Ishikawa (cell line): ENCODE measurements at regions not wholly inside any gene's neighbourhood (a gene's known extent, or its start where the extent isn't known, plus 50 kb on each side); places are given as distances from the start of the nearest gene placed in this dataset.

ENCODE experiments used
- CEBPB ChIP-seq: IDR thresholded peaks from 2 replicates; pipeline ENCODE4 v1.6.1; 2012
- CREB1 ChIP-seq: IDR thresholded peaks from 2 replicates; pipeline ENCODE4 v1.6.1; 2012; ENCODE audit warnings: low read depth
- EGR1 ChIP-seq: IDR thresholded peaks from 2 replicates; pipeline ENCODE4 v1.6.1; 2012
- EP300 ChIP-seq: IDR thresholded peaks from 2 replicates; pipeline ENCODE4 v1.6.1; 2012; ENCODE audit warnings: borderline replicate concordance
- FOXM1 ChIP-seq: IDR thresholded peaks from 2 replicates; pipeline ENCODE4 v1.6.1; 2012; ENCODE audit warnings: low read depth, borderline replicate concordance
- MAX ChIP-seq: IDR thresholded peaks from 2 replicates; pipeline ENCODE4 v1.6.1; 2012
- NFIC ChIP-seq: IDR thresholded peaks from 2 replicates; pipeline ENCODE4 v1.6.1; 2012
- RAD21 ChIP-seq: IDR thresholded peaks from 2 replicates; pipeline ENCODE4 v1.6.1; 2012; ENCODE audit warnings: low read depth
- REST ChIP-seq: IDR thresholded peaks from 2 replicates; pipeline ENCODE4 v1.6.1; 2012; ENCODE audit warnings: low read depth, mild to moderate bottlenecking
- TAF1 ChIP-seq: IDR thresholded peaks from 2 replicates; pipeline ENCODE4 v1.6.1; 2012; ENCODE audit warnings: low read depth, mild to moderate bottlenecking
- TCF12 ChIP-seq: IDR thresholded peaks from 2 replicates; pipeline ENCODE4 v1.6.1; 2012; ENCODE audit warnings: low read depth
- TEAD4 ChIP-seq: IDR thresholded peaks from 2 replicates; pipeline ENCODE4 v1.6.1; 2012
- USF1 ChIP-seq: IDR thresholded peaks from 2 replicates; pipeline ENCODE4 v1.6.1; 2012
- YY1 ChIP-seq: IDR thresholded peaks from 2 replicates; pipeline ENCODE4 v1.6.1; 2012; ENCODE audit warnings: low read depth
- ZBTB7A ChIP-seq: IDR thresholded peaks from 2 replicates; pipeline ENCODE4 v1.6.1; 2012; ENCODE audit warnings: low read depth

GRCh38 chr12:114500775-114501473 lies 95.0 kb upstream of the TBX5 start:
- TF ChIP-seq USF1: no peak
- no peak for TF ChIP-seq MAX
- no peak for TF ChIP-seq CREB1
- no peak for TF ChIP-seq EP300
- no peak for TF ChIP-seq NFIC
- no peak for TF ChIP-seq RAD21
- no peak for TF ChIP-seq TEAD4

GRCh38 chr12:114500131-114500530 lies 94.2 kb upstream of the TBX5 start:
- TF ChIP-seq FOXM1 (no peak), TCF12 (no peak), YY1 (no peak), TEAD4 (no peak), EGR1 (no peak), CEBPB (no peak), NFIC (no peak), EP300 (no peak)

- TF ChIP-seq YY1 (no peak), EP300 (no peak), ZBTB7A (no peak), MAX (no peak), TCF12 (no peak), CEBPB (no peak), USF1 (no peak), EGR1 (no peak), FOXM1 (no peak), NFIC (no peak), CREB1 (no peak)
Observed at GRCh38 chr12:114499338-114499737, 93.4 kb upstream of the TBX5 start.

- TF ChIP-seq CEBPB (no peak), ZBTB7A (no peak), YY1 (no peak), FOXM1 (no peak), CREB1 (no peak), MAX (no peak), EP300 (no peak), REST (no peak), TAF1 (no peak), RAD21 (no peak), EGR1 (no peak), NFIC (no peak), TEAD4 (no peak), USF1 (no peak), TCF12 (no peak)
Observed at GRCh38 chr12:114491916-114492315, 86.0 kb upstream of the TBX5 start.

GRCh38 chr12:114483996-114484395 lies 78.1 kb upstream of the TBX5 start:
- no peak for TF ChIP-seq MAX
- no peak for TF ChIP-seq RAD21
- TF ChIP-seq TCF12: no peak
- TF ChIP-seq FOXM1: no peak
- TF ChIP-seq CEBPB: no peak
- TF ChIP-seq TEAD4: no peak
- TF ChIP-seq USF1: no peak
- TF ChIP-seq EP300: no peak
- TF ChIP-seq TAF1: no peak
- TF ChIP-seq NFIC: no peak
- no peak for TF ChIP-seq CREB1
- TF ChIP-seq REST: no peak
- TF ChIP-seq EGR1: no peak
